ENCODE measurements at regions not wholly inside any gene's neighbourhood (a gene's known extent, or its start where the extent isn't known, plus 50 kb on each side); places are given as distances from the start of the nearest gene placed in this dataset.

GRCh38 chr3:148240351-148240750, 457.4 kb upstream of the AGTR1 start:
- TF ChIP-seq EZH2phosphoT487 (IDR thresholded peaks at IDR 0.05; ENCODE audit: unreplicated experiment) (no peak), CTCF (conservative IDR thresholded peaks at IDR 0.05; ENCODE audit: low read depth in 2 of 2) (no peak), EZH2 (IDR thresholded peaks at IDR 0.05; ENCODE audit: low read depth, unreplicated experiment) (no peak), REST (IDR thresholded peaks at IDR 0.05; ENCODE audit: unreplicated experiment) (no peak), JUNB (IDR thresholded peaks at IDR 0.05; ENCODE audit: unreplicated experiment) (no peak), POLR2AphosphoS5 (IDR thresholded peaks at IDR 0.05; ENCODE audit: low read depth) (no peak), ETS1 (IDR thresholded peaks at IDR 0.05) (no peak), STAT1 (IDR thresholded peaks at IDR 0.05; ENCODE audit: unreplicated experiment) (no peak), CREB1 (CRISPR knock-in tag; IDR thresholded peaks at IDR 0.05; ENCODE audit: low read depth) (no peak), ZNF331 (CRISPR knock-in tag; IDR thresholded peaks at IDR 0.05; ENCODE audit: low read depth) (no peak)

All from GM23338 (cell line).